ENCODE measurements at regions not wholly inside any gene's neighbourhood (a gene's known extent, or its start where the extent isn't known, plus 50 kb on each side); places are given as distances from the start of the nearest gene placed in this dataset.

DNA sequence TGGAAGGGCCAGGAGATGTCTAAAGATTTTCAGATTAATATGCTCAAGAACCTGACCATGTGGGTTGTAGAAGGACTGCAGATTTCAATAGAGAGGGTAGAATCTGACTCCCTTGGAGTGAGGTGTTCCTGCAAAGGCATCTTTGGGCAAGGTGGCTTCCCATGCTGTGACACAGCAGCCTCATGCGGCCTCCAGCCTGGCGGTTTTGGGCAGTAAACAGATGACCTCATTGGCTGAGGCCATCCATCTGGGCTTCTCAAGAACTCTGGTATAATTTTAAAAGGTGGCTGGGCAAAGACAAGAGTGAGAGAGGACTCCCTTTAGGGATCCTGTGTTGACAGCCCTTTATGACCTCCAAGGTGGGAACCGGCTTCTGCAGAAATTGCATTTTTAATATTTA is 90.3 kb upstream of the ERCC6L2 start:
- no peak overlapping the region for H3K27ac ChIP-seq (ENCODE audit: extremely low read length, insufficient read depth, low read length)
- FAIRE-seq (no peak), DNase-seq (ENCODE audit: low spot score) (no peak), ATAC-seq (no peak; the same call in 2 of the 3 replicates)
- in situ Hi-C loops (cut with HindIII; ENCODE audit: extremely low pct_ligation_motif_present, low pct_unique_long_range_greater_than_20kb) (no loop called here), intact Hi-C loops (cut with micrococcal nuclease; ENCODE audit: unreplicated experiment) (no loop called here)
- H3K4me1 ChIP-seq (ENCODE audit: insufficient read depth, low read length) = peaks cover 43% of the 10 kb centered on the region
- 67% methylated on average over 2 of the region's 3 CpGs for WGBS (ENCODE audit: low lambda C conversion rate)
- no peak overlapping the region for H3K4me2 ChIP-seq (ENCODE audit: low read depth, low read length)
- H3K9ac ChIP-seq (ENCODE audit: insufficient read depth, low read depth, low read length) = no peak overlapping the region
- H3K36me3 ChIP-seq (replicated peaks in 1 of 2; ENCODE audit: control insufficient read depth in 1 of 2, insufficient read depth in 2 of 2, low read length in 2 of 2) = no peaks in the 10 kb centered on the region
- BruUV-seq (replicated peaks) = no TSS peak
- no peaks in the 10 kb centered on the region for H4K20me1 ChIP-seq (ENCODE audit: insufficient read depth, low read length)
- H3K9me3 ChIP-seq (ENCODE audit: low read length) = no peaks in the 10 kb centered on the region
- POLR2A ChIA-PET = no interaction called here
- no peak overlapping the region for H3K4me3 ChIP-seq (replicated peaks in 1 of 3; ENCODE audit: insufficient read depth in 1 of 3, low read depth in 2 of 3, low read length in 3 of 3)
- CTCF ChIA-PET (ENCODE audit: low intra/inter-chr PET ratio, low total read pairs) = no interaction called here
- TF ChIP-seq, protein P1, sequence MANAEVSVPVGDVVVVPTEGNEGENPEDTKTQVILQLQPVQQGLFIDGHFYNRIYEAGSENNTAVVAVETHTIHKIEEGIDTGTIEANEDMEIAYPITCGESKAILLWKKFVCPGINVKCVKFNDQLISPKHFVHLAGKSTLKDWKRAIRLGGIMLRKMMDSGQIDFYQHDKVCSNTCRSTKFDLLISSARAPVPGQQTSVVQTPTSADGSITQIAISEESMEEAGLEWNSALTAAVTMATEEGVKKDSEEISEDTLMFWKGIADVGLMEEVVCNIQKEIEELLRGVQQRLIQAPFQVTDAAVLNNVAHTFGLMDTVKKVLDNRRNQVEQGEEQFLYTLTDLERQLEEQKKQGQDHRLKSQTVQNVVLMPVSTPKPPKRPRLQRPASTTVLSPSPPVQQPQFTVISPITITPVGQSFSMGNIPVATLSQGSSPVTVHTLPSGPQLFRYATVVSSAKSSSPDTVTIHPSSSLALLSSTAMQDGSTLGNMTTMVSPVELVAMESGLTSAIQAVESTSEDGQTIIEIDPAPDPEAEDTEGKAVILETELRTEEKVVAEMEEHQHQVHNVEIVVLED (CRISPR knock-in tag; IDR thresholded peaks at IDR 0.05; ENCODE audit: borderline replicate concordance) = no peak
- TF ChIP-seq RARG (CRISPR knock-in tag; IDR thresholded peaks at IDR 0.05; ENCODE audit: low read depth) (no peak), GPN1 (CRISPR knock-in tag; IDR thresholded peaks at IDR 0.05; ENCODE audit: borderline replicate concordance) (no peak), REPIN1 (CRISPR knock-in tag; IDR thresholded peaks at IDR 0.05; ENCODE audit: borderline replicate concordance, low read depth) (no peak), RARA (CRISPR knock-in tag; IDR thresholded peaks at IDR 0.05) (no peak), NAIF1 (CRISPR knock-in tag; IDR thresholded peaks at IDR 0.05; ENCODE audit: borderline replicate concordance) (no peak), SP4 (CRISPR knock-in tag; IDR thresholded peaks at IDR 0.05) (no peak), SNAPC2 (CRISPR knock-in tag; IDR thresholded peaks at IDR 0.05) (no peak), RORA (CRISPR knock-in tag; IDR thresholded peaks at IDR 0.05) (no peak)
- TF ChIP-seq, protein P2, sequence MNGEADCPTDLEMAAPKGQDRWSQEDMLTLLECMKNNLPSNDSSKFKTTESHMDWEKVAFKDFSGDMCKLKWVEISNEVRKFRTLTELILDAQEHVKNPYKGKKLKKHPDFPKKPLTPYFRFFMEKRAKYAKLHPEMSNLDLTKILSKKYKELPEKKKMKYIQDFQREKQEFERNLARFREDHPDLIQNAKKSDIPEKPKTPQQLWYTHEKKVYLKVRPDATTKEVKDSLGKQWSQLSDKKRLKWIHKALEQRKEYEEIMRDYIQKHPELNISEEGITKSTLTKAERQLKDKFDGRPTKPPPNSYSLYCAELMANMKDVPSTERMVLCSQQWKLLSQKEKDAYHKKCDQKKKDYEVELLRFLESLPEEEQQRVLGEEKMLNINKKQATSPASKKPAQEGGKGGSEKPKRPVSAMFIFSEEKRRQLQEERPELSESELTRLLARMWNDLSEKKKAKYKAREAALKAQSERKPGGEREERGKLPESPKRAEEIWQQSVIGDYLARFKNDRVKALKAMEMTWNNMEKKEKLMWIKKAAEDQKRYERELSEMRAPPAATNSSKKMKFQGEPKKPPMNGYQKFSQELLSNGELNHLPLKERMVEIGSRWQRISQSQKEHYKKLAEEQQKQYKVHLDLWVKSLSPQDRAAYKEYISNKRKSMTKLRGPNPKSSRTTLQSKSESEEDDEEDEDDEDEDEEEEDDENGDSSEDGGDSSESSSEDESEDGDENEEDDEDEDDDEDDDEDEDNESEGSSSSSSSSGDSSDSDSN (CRISPR knock-in tag; IDR thresholded peaks at IDR 0.05) = no peak
- no peaks in the 10 kb centered on the region for H3K79me2 ChIP-seq (ENCODE audit: insufficient read depth, low read length)
- no peak overlapping the region for H2AFZ ChIP-seq (ENCODE audit: low read length)
- H3K27me3 ChIP-seq (ENCODE audit: control insufficient read depth in 1 of 2, insufficient read depth in 2 of 2, low read length in 2 of 2) = peaks cover 0 to 6% of the 10 kb centered on the region in 2 experiments; a peak in 3 of 5 replicates

All from HepG2 (cell line).